ENCODE measurements at regions not wholly inside any gene's neighbourhood (a gene's known extent, or its start where the extent isn't known, plus 50 kb on each side); places are given as distances from the start of the nearest gene placed in this dataset.

- peak; percentile 76 for DNase-seq (ENCODE audit: low read depth)
Measured at GRCh38 chr1:218717575-218717974, 372.4 kb downstream of the TGFB2 start.

- peak; percentile 69 for DNase-seq (ENCODE audit: low read depth)
Measured at GRCh38 chr1:218718206-218718605, 373.1 kb downstream of the TGFB2 start.

- DNase-seq (ENCODE audit: low read depth), result peak; percentile 48
Measured at GRCh38 chr1:218718977-218719376, 373.8 kb downstream of the TGFB2 start.

- DNase-seq (ENCODE audit: low read depth), result no peak
Measured at GRCh38 chr1:218728898-218729565, 383.9 kb downstream of the TGFB2 start.

- DNase-seq (ENCODE audit: low read depth), result peak; percentile 78
Measured at GRCh38 chr1:218735436-218736032, 390.4 kb downstream of the TGFB2 start.

GRCh38 chr1:218739426-218739825 is 394.3 kb downstream of the TGFB2 start:
- peak; percentile 19 for DNase-seq (ENCODE audit: low read depth)

- DNase-seq (ENCODE audit: low read depth), result no peak
Measured at GRCh38 chr1:218741852-218742251, 396.7 kb downstream of the TGFB2 start.

GRCh38 chr1:218742467-218743262 is 397.5 kb downstream of the TGFB2 start:
- DNase-seq (ENCODE audit: low read depth), result no peak

GRCh38 chr1:218743861-218744505 is 398.8 kb downstream of the TGFB2 start:
- DNase-seq (ENCODE audit: low read depth), result no peak

- DNase-seq (ENCODE audit: low read depth), result no peak
Measured at GRCh38 chr1:218748071-218748470, 402.9 kb downstream of the TGFB2 start.

GRCh38 chr1:218750216-218750970 is 405.3 kb downstream of the TGFB2 start:
- DNase-seq (ENCODE audit: low read depth), result no peak

- DNase-seq (ENCODE audit: low read depth), result no peak
Measured at GRCh38 chr1:218751208-218751948, 406.2 kb downstream of the TGFB2 start.

GRCh38 chr1:218752126-218752525 is 407.0 kb downstream of the TGFB2 start:
- no peak for DNase-seq (ENCODE audit: low read depth)

GRCh38 chr1:218754477-218754876 is 409.3 kb downstream of the TGFB2 start:
- no peak for DNase-seq (ENCODE audit: low read depth)

GRCh38 chr1:218755128-218755527 is 410.0 kb downstream of the TGFB2 start:
- DNase-seq (ENCODE audit: low read depth), result no peak

- DNase-seq (ENCODE audit: low read depth), result no peak
Measured at GRCh38 chr1:218759795-218760194, 413.9 kb upstream of the LYPLAL1 start.

GRCh38 chr1:218760601-218761570 is 412.8 kb upstream of the LYPLAL1 start:
- peak; percentile 52 for DNase-seq (ENCODE audit: low read depth)

- no peak for DNase-seq (ENCODE audit: low read depth)
Measured at GRCh38 chr1:218763538-218763937, 410.1 kb upstream of the LYPLAL1 start.

- no peak for DNase-seq (ENCODE audit: low read depth)
Measured at GRCh38 chr1:218765753-218766152, 407.9 kb upstream of the LYPLAL1 start.

- DNase-seq (ENCODE audit: low read depth), result no peak
Measured at GRCh38 chr1:218771931-218772330, 401.7 kb upstream of the LYPLAL1 start.

Data from EH (cell line).